Mesenchymal stem cell (in vitro differentiated cells and primary cell): ENCODE measurements at regions not wholly inside any gene's neighbourhood (a gene's known extent, or its start where the extent isn't known, plus 50 kb on each side); places are given as distances from the start of the nearest gene placed in this dataset.

Experiments
- DNase-seq: peaks from one replicate; pipeline ENCODE4 v3.0.0-alpha.2; 2013
- H2AFZ ChIP-seq: one replicate; pipeline ENCODE4 v1.6.1; 2013; ENCODE audit warnings: low read depth, mild to moderate bottlenecking, control low read depth, inconsistent platforms, low read length, moderate library complexity
- H2AK5ac ChIP-seq: 2 replicates; pipeline ENCODE4 v1.6.1; 2013; ENCODE audit warnings: low read length, moderate library complexity, mild to moderate bottlenecking, inconsistent platforms; ENCODE audit not compliant: severe bottlenecking
- H2BK120ac ChIP-seq: one replicate; pipeline ENCODE4 v1.6.1; 2013; ENCODE audit warnings: low read depth, mild to moderate bottlenecking, inconsistent platforms, low read length, moderate library complexity
- H2BK12ac ChIP-seq, 2 experiments: one replicate each; pipeline ENCODE4 v1.6.1; 2013; ENCODE audit warnings: inconsistent platforms in 2 of 2, low read length in 2 of 2, mild to moderate bottlenecking in 2 of 2, moderate library complexity in 2 of 2, control low read depth in 1 of 2
- H2BK15ac ChIP-seq: one replicate; pipeline ENCODE4 v1.6.1; 2013; ENCODE audit warnings: mild to moderate bottlenecking, low read depth, inconsistent platforms; ENCODE audit not compliant: poor library complexity, severe bottlenecking
- H2BK5ac ChIP-seq: 2 replicates; pipeline ENCODE4 v1.6.1; 2013; ENCODE audit warnings: low read depth, mild to moderate bottlenecking, low read length, control low read depth, inconsistent platforms; ENCODE audit not compliant: poor library complexity, severe bottlenecking
- H3K14ac ChIP-seq, 2 experiments: one replicate each; pipeline ENCODE4 v1.6.1; 2013; ENCODE audit warnings: inconsistent platforms in 2 of 2, low read length in 2 of 2, control low read depth in 1 of 2, mild to moderate bottlenecking in 1 of 2, moderate library complexity in 1 of 2
- H3K18ac ChIP-seq, 2 experiments: one replicate each; pipeline ENCODE4 v1.6.1; 2013; ENCODE audit warnings: inconsistent platforms in 2 of 2, low read length in 2 of 2, control low read depth in 1 of 2, low read depth in 1 of 2, mild to moderate bottlenecking in 1 of 2
- H3K23ac ChIP-seq, 2 experiments: one replicate each; pipeline ENCODE4 v1.6.1; 2013; ENCODE audit warnings: inconsistent platforms in 2 of 2, low read length in 2 of 2, mild to moderate bottlenecking in 2 of 2, moderate library complexity in 2 of 2, control low read depth in 1 of 2
- H3K27ac ChIP-seq: 2 replicates; pipeline ENCODE4 v1.5.1; 2013; ENCODE audit warnings: mild to moderate bottlenecking, moderate library complexity, low read length, control low read depth, inconsistent platforms; ENCODE audit not compliant: poor library complexity, severe bottlenecking
- H3K27me3 ChIP-seq, 2 experiments: 2 replicates each; pipeline versions ENCODE4 v1.6.1 to v1.7.0; 2013; ENCODE audit warnings: low read length in 2 of 2, mild to moderate bottlenecking in 2 of 2, moderate library complexity in 2 of 2, control low read depth in 1 of 2, inconsistent platforms in 1 of 2; ENCODE audit not compliant: control insufficient read depth in 1 of 2, insufficient read depth in 1 of 2
- H3K36me3 ChIP-seq, 2 experiments: 2 replicates each; pipeline versions ENCODE4 v1.6.1 to v1.7.0; 2013; ENCODE audit warnings: low read length in 2 of 2, control low read depth in 1 of 2, inconsistent platforms in 1 of 2, low read depth in 1 of 2, mild to moderate bottlenecking in 1 of 2; ENCODE audit not compliant: insufficient read depth in 2 of 2, control insufficient read depth in 1 of 2
- H3K4ac ChIP-seq, 2 experiments: one replicate each; pipeline ENCODE4 v1.6.1; 2013; ENCODE audit warnings: inconsistent platforms in 2 of 2, low read length in 2 of 2, mild to moderate bottlenecking in 2 of 2, moderate library complexity in 2 of 2, control low read depth in 1 of 2, low read depth in 1 of 2
- H3K4me1 ChIP-seq: 2 replicates; pipeline ENCODE4 v1.6.1; 2013; ENCODE audit warnings: low read depth, low read length, control low read depth; ENCODE audit not compliant: control insufficient read depth, insufficient read depth
- H3K4me2 ChIP-seq: 2 replicates; pipeline ENCODE4 v1.6.1; 2013; ENCODE audit warnings: low read length, mild to moderate bottlenecking, inconsistent platforms; ENCODE audit not compliant: poor library complexity, severe bottlenecking
- H3K4me3 ChIP-seq, 2 experiments: 2 replicates each; pipeline versions ENCODE4 v1.5.1 to v1.7.0; 2013; ENCODE audit warnings: low read length in 2 of 2, mild to moderate bottlenecking in 2 of 2, control low read depth in 1 of 2, low read depth in 1 of 2; ENCODE audit not compliant: insufficient read depth in 1 of 2
- H3K79me1 ChIP-seq: replicated peaks from 2 replicates; pipeline ENCODE4 v1.6.1; 2013; ENCODE audit warnings: mild to moderate bottlenecking, control low read depth, low read length, inconsistent platforms; ENCODE audit not compliant: poor library complexity, severe bottlenecking
- H3K9ac ChIP-seq: 2 replicates; pipeline ENCODE4 v1.7.0; 2013; ENCODE audit warnings: mild to moderate bottlenecking, low read length, moderate library complexity
- H3K9me3 ChIP-seq: 2 replicates; pipeline ENCODE4 v1.7.0; 2013; ENCODE audit warnings: mild to moderate bottlenecking, low read length; ENCODE audit not compliant: control insufficient read depth
- H4K8ac ChIP-seq: one replicate; pipeline ENCODE4 v1.6.1; 2013; ENCODE audit warnings: inconsistent platforms, mild to moderate bottlenecking, low read length, moderate library complexity
- H4K91ac ChIP-seq: one replicate; pipeline ENCODE4 v1.6.1; 2013; ENCODE audit warnings: mild to moderate bottlenecking, low read length, inconsistent platforms
- WGBS: methylation state at CpG from one replicate; pipeline ENCODE4 v1.1.7; 2013; ENCODE audit warnings: mixed read lengths; 5-methylcytosine and 5-hydroxymethylcytosine counted together

DNA sequence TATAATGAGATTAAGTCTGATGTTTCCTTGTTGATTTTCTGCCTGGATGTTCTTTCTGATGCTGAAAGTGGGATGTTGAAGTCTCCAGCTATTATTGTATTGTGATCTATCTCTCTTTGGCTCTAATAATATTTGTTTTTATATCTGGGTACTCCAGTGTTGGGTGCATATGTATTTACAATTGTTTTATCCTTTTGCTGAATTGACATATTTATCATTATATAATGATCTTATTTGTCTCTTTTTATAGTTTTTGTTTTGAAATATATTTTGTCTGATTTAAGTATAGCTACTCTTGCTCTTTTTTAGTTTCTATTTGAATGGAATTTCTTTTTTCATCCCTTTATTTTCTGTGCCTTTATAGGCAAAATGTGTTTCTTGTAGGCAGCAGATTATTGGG lies 522.2 kb upstream of the NEGR1 start:
- H3K4ac ChIP-seq, result no peak overlapping the region
- H3K14ac ChIP-seq, result no peak overlapping the region
- H2BK12ac ChIP-seq, result no peak overlapping the region
- H3K18ac ChIP-seq, result no peak overlapping the region
- peaks cover 19% of the 10 kb centered on the region for H3K9me3 ChIP-seq
- no peak overlapping the region for H4K91ac ChIP-seq
- DNase-seq, result no peak
- H3K27me3 ChIP-seq, result no peaks in the 10 kb centered on the region
- H3K4me3 ChIP-seq, result no peak overlapping the region
- no peak overlapping the region for H3K23ac ChIP-seq
- H2AFZ ChIP-seq, result no peak overlapping the region
- no peak overlapping the region for H3K9ac ChIP-seq
- no peaks in the 10 kb centered on the region for H3K79me1 ChIP-seq
- H3K4me1 ChIP-seq, result no peaks in the 10 kb centered on the region
- no peak overlapping the region for H2BK15ac ChIP-seq
- no peak overlapping the region for H2BK5ac ChIP-seq
- H3K4me2 ChIP-seq, result no peak overlapping the region
- H2BK120ac ChIP-seq, result no peak overlapping the region
- no peak overlapping the region for H4K8ac ChIP-seq
- no peaks in the 10 kb centered on the region for H3K36me3 ChIP-seq
- no peak overlapping the region for H2AK5ac ChIP-seq
- no peak overlapping the region for H3K27ac ChIP-seq

DNA sequence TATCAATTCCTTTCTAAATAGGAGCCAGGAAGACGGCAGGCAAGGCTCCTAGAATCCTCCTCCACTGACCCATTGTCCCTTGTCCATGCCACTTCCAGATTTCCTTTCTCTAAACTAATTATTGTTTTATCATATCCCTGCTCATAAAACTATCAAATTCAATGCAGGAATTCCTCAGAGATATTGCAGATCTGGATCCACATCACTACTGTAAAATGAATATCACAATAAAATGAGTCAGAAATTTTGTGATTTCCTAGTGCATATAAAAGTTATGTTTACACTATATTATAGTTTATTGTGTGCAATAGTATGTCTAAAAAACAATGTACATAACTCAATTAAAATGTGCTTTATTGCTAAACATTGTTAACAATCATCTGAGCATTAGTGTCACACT lies 498.7 kb upstream of the NEGR1 start:
- Histone ChIP-seq H2BK15ac (no peak overlapping the region), H3K4me1 (no peaks in the 10 kb centered on the region), H4K91ac (no peak overlapping the region), H3K27me3 (no peaks in the 10 kb centered on the region), H3K14ac (no peak overlapping the region), H3K9me3 (peaks cover 6% of the 10 kb centered on the region), H2BK120ac (no peak overlapping the region), H3K4ac (no peak overlapping the region), H3K23ac (no peak overlapping the region), H2AK5ac (no peak overlapping the region), H3K27ac (no peak overlapping the region), H3K36me3 (no peaks in the 10 kb centered on the region), H4K8ac (no peak overlapping the region), H2BK5ac (no peak overlapping the region), H3K4me2 (no peak overlapping the region), H3K18ac (no peak overlapping the region), H2AFZ (no peak overlapping the region), H3K4me3 (no peak overlapping the region), H3K9ac (no peak overlapping the region), H2BK12ac (no peak overlapping the region), H3K79me1 (no peaks in the 10 kb centered on the region)
- WGBS, result 74% methylated on average over 1 of the region's 1 CpG
- DNase-seq, result no peak

DNA sequence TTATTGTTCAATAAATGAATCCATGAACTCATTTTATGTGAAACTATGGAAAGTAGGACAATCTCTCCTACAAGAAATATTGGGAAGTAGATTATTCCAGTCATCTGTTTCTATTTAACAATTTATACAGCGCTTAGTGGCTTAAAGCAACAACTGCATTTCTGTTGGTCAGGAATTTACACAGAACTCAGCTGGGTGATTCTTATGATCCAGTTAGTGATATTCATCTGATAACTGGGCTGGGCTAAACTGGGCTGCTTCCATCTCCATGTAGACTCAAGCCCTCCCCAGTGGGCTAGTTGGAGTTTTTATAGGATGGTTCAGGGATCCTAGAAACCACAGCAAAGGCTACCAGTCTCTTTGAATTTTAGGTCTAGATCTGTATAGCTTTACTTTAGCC lies 497.9 kb upstream of the NEGR1 start:
- H3K4ac ChIP-seq, result no peak overlapping the region

DNA sequence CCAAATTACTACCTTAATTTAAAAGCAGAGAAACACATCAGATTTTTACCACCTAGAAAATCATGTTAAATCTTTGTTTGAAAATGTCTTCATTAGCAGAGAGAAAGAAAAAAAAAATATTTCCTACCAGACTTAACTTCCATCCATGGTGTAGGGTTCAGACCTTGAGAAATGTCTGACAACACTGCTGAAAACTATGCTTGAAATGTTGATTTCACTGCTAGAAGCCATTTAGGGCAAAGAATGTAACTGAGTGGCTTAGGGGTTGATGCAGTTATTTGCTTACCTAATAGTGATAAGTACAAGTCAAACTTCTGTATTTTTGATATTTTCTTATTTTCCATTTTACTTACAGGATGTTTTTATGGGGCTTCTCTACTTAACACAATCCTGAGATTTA lies 495.6 kb upstream of the NEGR1 start:
- H2BK15ac ChIP-seq, result no peak overlapping the region
- no peak overlapping the region for H2BK5ac ChIP-seq
- no peak overlapping the region for H4K8ac ChIP-seq
- no peak overlapping the region for H4K91ac ChIP-seq
- H2AFZ ChIP-seq, result no peak overlapping the region
- H3K4me2 ChIP-seq, result no peak overlapping the region
- H3K79me1 ChIP-seq, result no peaks in the 10 kb centered on the region
- H2AK5ac ChIP-seq, result no peak overlapping the region
- no peak overlapping the region for H3K9ac ChIP-seq
- no peak overlapping the region for H2BK12ac ChIP-seq
- H3K27me3 ChIP-seq, result no peaks in the 10 kb centered on the region
- no peak overlapping the region for H2BK120ac ChIP-seq
- no peaks in the 10 kb centered on the region for H3K4me1 ChIP-seq
- H3K27ac ChIP-seq, result no peak overlapping the region
- no peaks in the 10 kb centered on the region for H3K36me3 ChIP-seq
- no peak overlapping the region for H3K14ac ChIP-seq
- no peak overlapping the region for H3K4me3 ChIP-seq
- H3K9me3 ChIP-seq, result peaks cover 3% of the 10 kb centered on the region
- H3K23ac ChIP-seq, result no peak overlapping the region
- no peak overlapping the region for H3K4ac ChIP-seq
- H3K18ac ChIP-seq, result no peak overlapping the region
- DNase-seq, result no peak

More for the DNA sequence above, 497.9 kb upstream of the NEGR1 start:
- no peak overlapping the region for H3K14ac ChIP-seq
- no peak overlapping the region for H2BK5ac ChIP-seq
- H3K36me3 ChIP-seq, result no peaks in the 10 kb centered on the region
- H2AK5ac ChIP-seq, result no peak overlapping the region
- no peaks in the 10 kb centered on the region for H3K27me3 ChIP-seq
- no peak overlapping the region for H3K27ac ChIP-seq
- H4K8ac ChIP-seq, result no peak overlapping the region
- H3K9me3 ChIP-seq, result peaks cover 6% of the 10 kb centered on the region
- H3K4me1 ChIP-seq, result no peaks in the 10 kb centered on the region
- H3K9ac ChIP-seq, result no peak overlapping the region
- H3K4me3 ChIP-seq, result no peak overlapping the region
- H2BK12ac ChIP-seq, result no peak overlapping the region
- H2AFZ ChIP-seq, result no peak overlapping the region
- DNase-seq, result no peak
- H2BK120ac ChIP-seq, result no peak overlapping the region
- H3K79me1 ChIP-seq, result no peaks in the 10 kb centered on the region
- H3K23ac ChIP-seq, result no peak overlapping the region
- no peak overlapping the region for H2BK15ac ChIP-seq
- 86% methylated on average over 1 of the region's 1 CpG for WGBS
- no peak overlapping the region for H3K18ac ChIP-seq
- no peak overlapping the region for H4K91ac ChIP-seq
- H3K4me2 ChIP-seq, result no peak overlapping the region
